Left colon (tissue), 2 donors: ENCODE measurements at regions not wholly inside any gene's neighbourhood (a gene's known extent, or its start where the extent isn't known, plus 50 kb on each side); places are given as distances from the start of the nearest gene placed in this dataset.
"Not testable (repeated sequence)": the region's sequence is repeated elsewhere in the genome, so short reads cannot be mapped to it uniquely, and the experiment has no call there.

Experiments
- ATAC-seq: fragments of 200-7000 bp; cut with Tn5 transposase; one replicate; pipeline ENCODE4 v1.9.1; 2020; ENCODE audit warnings: mild to moderate bottlenecking, moderate library complexity
- DNase-seq, 2 donors: peaks; one replicate each; pipeline ENCODE4 v3.0.0-alpha.2; 2020
- intact Hi-C, 2 donors: fragments of 100-400 bp; cut with DNase I in 1 of 2; cut with micrococcal nuclease in 1 of 2; formaldehyde crosslinking; loops; one replicate each; pipeline versions ENCODE4 v1.11.2 to v1.14.0; 2022; cut with DNase I, micrococcal nuclease
- donor health status: DM: no; HTN: no; CAD: no.
- donor health status: DM: yes; HTN: yes; CAD: no.

DNA sequence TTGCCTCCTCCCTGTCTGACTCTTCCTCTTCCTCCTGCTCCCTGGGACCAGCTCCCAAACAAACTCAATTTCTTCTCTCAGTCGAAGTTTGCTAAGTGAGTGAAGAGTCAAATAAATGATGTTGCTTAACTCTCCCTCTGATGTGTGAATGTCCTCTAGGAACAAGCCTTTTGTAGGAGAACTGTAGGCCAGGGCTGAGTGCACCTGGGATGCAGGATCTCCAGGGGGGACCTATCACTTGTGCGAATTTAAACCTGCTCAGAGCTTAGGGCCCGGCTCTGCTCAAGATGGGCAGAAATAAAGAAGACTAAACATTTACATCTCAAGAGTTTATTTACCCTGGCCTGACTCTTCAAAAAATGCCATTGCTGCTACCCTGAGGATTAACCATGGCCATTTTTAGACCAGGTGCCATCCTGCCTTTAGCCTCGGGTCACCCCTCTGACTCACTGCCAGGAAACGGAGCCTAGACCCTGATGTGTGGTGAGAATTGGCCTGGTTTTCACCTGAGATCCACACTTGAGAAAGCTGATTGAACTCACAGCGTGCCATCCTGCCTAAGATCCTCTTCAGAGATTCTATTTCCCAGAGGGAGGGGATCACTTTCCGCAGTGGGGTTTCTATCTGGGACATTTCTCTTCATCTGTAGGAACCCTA lies 63.6 kb upstream of the CD93 start:
- ATAC-seq (no peak), DNase-seq (no peak)
- intact Hi-C loops, result no loop called here

DNA sequence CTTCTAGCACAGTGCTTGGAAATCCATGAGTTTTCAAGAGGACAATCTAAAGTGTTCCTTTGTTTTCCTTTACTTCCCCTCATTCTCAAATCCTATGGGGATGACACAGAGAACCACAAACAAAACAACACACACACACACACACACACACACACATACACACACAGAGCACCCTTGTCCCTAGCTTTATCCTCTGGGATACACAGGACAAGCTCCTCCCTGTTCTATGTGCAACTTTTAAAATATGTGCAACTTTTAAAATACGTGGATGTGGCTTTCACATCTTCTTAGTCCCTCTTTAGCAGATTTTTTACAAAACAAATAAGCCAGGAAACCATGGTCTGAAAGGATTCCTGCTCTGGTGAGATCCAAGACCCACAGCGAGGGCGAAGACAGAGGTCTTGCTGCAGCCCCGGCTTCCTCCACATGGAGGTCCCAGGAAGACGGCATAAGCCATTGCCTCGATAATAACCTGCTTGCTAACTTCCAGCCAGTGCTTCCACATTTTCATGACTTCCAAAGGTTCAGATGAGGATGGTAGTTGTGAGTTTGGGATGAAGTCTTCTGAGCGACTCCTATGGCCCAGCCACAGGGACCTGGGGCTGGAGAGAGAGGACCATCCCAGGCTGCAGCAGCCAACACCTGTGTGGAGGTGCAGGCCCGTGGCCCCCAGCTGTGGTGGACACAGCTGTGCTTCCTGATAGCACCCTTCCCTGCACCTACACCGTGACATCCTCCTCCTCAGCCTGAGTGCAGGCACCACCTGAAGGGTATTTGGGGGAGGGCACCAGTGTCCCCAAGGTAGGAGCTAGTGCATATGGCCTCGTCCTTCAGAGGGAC lies 62.8 kb upstream of the CD93 start:
- intact Hi-C loops, result no loop called here
- DNase-seq (no peak), ATAC-seq (no peak)

DNA sequence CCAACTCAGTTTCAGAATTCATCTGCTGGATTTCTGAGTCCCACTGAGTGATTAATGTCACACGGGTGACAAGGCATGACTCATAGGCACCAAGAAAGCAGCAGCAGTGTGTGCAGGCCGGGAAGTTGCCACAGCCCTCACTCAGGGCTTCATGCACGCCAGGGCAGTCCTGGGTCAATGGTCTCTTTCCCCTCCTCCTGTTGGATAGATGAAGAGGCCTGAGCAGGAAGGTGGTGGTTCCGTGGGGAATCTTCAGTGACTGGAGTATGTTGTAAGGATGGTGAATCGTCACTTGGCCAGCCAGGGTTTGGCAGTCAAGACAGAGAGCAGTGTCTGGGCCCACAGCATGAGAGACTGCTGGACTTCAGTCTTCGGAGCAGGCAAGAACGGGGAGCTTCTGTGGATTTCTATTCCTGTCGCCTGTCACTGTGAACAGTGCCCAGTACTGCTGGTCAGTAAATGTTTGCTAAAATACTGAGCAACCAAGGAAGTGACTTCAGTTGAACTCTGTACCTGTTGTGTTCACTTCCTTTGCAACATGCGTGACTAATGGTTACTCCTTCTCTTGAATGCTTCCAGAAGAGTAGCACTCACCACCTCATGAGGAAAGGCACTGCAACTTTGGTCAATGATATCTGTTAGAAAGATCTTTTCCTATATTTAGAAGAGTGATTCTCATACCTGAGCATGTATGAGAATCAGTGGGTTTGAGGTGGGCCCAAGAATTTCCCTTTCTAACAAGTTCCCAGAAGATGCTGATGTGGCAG lies 62.0 kb upstream of the CD93 start:
- ATAC-seq (peak; percentile 87), DNase-seq (no peak)
- intact Hi-C loops, result no loop called here

DNA sequence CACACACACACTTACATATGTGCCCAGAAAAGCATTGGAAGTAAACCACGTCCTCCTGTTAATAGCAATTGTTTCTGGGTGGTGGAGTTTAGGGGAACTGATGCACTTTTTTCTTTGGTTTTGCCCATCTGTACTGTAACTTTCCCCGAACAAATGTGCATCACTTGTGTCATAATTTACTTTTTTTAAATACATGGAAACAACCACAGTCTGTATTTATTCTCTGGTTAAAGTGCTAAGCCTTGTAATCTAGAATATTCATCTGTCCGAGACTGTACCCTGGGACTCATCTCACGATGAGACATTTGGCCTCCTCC lies 61.5 kb upstream of the CD93 start:
- intact Hi-C loops, result no loop called here
- no peak for ATAC-seq

DNA sequence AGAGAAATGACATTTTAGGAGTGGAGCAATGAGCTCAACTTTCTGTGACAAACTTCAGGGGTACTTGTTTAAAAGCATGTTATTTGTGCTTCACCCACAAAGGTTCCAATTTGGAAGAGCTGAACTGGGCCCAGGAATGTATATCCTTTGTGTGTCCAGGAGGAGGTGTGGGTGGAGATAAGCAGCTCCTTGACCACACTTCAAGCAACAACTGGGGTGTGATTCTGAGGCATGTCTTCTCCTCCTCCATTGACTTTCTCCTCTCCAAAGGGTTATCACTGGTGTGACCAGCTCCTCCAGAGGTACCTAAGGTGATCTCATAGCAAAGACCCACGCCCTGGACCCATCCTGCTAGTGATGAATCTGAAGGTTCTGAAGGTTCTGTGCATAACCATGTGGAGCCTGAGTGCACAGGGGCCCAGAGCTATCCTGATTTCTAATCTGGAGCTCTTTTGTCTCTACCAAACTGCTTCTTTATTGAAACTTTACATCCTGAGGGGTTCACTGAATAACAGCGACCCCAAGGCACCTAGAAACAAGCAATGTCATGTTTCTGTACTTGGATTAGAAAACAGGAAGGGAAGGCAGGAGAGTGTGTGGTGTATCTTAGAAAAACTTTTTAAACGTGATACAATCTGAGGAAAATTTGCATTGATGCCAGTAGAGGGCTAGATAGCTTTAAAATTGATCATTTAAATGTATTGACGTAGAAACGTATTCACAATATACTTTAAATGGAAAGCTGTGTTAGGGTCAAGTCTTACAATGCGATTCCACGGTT lies 60.9 kb upstream of the CD93 start:
- ATAC-seq, result no peak
- intact Hi-C loops, result no loop called here
- DNase-seq, result no peak

More for the DNA sequence above, 61.5 kb upstream of the CD93 start:
- no peak for DNase-seq

DNA sequence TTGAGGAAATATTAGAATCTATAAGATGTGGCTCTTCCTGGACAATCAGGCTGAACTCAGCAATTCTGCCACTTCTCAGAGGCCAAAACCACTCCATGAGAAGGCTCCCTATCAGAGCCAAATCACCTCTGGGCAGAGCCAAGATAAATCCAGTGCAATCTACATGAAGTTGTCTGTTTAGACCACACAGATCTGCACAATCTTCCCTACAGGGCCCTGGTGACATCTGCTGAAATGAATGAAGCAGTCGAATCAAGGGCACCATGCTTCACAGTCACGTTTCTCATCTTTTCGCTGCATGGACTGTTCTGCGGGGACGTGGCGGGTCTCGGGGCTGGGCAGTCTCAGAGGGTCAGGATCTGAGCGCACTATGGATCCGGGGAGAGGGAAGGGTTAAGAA lies 60.1 kb upstream of the CD93 start:
- DNase-seq (no peak), ATAC-seq (no peak)
- intact Hi-C loops, result no loop called here

DNA sequence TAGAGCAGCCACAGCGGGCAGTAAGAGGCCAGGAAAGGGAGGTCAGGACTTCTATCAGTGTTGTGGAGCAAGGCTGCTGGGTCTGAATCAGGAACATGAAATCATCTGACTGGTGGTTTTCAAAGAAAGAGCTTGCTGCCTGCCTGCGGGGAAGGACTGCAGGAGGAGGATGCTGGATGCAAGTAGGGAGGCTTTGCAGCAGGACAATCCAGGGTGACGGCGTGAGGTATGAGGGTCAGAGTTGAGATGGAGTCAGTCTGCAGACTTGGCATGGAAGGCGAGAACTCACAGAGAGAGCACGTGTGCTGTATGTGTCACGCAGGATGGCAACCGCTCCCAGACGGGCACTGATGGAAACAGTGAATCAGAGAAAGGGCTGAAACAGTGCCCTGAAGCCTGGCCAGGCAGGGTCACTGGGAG lies 59.2 kb upstream of the CD93 start:
- intact Hi-C loops, result no loop called here
- DNase-seq (no peak), ATAC-seq (no peak)

DNA sequence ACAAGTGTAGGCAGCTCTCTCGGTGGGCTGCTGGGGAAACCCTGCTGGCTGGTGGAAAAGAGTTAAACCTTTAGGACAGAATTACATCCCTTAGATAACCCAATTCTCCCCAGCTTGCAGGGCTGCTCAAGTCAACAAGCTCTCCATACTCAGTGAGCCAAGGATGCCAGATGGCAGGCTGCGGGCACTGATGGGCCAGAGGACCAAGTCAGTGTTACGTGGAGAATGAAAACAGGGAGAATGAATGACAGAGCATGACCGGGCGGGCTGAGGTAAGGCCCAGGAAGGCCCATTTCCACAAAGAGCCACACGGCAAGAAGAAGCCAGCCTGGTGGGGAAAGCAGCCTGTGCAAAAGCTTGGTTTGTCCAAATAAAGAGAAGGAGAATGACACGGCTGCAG lies 58.7 kb upstream of the CD93 start:
- DNase-seq, result no peak
- intact Hi-C loops, result no loop called here
- no peak for ATAC-seq

DNA sequence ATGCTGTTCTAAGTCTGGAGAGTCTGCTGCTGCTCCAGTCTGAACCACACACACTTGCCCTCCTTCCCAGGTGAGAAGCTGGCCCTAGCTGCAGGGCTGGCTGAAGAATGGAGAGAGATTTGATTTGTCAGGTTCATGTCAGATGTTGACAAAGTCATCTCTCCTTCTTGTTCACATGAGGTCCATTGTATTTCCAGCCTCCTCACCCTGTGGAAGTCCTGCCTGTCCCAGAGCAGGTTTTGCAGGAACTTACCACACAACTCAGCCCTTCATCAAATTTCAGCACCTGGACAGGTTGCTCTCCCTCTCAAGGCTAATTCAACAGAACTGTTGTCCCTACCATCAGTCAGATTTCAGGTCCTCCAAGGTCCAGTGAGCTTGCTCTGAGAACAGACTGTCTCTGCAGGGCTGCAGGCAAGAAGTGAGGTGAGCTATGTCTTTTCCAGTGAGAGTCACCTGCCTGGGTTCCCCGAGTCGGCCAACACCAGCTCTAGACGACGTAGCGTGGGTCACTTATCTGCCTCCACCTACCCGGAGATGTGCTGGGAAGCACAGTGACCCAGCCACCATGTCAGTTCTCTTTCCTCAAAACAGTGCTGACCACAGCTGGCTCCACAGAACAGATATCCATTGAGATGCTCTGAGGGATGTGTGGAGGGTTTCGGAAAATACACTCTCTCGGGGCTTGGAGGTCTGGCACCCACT lies 58.0 kb upstream of the CD93 start:
- intact Hi-C loops, result no loop called here
- DNase-seq, result no peak

DNA sequence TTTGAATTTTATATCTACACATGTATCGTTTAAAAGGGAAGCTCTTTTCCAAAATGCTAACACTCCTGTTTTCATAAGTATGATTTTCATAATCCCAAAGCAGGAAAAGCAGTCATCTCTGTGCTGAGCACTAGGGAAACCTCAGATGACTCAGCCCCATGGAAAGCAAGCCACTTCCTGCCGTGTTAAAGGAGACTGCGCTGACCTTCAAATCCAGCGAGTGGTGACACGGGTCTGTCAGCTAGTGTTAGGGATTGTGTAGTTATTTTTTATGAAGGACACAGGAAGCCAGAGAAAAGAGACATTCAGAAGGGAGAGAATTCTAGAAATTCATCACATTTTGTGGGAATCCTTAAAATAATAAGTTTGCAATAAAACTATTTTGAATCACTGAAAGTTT lies 57.0 kb upstream of the CD93 start:
- intact Hi-C loops, result no loop called here
- ATAC-seq (peak; percentile 57), DNase-seq (no peak)

More for the DNA sequence above, 58.0 kb upstream of the CD93 start:
- ATAC-seq, result no peak

DNA sequence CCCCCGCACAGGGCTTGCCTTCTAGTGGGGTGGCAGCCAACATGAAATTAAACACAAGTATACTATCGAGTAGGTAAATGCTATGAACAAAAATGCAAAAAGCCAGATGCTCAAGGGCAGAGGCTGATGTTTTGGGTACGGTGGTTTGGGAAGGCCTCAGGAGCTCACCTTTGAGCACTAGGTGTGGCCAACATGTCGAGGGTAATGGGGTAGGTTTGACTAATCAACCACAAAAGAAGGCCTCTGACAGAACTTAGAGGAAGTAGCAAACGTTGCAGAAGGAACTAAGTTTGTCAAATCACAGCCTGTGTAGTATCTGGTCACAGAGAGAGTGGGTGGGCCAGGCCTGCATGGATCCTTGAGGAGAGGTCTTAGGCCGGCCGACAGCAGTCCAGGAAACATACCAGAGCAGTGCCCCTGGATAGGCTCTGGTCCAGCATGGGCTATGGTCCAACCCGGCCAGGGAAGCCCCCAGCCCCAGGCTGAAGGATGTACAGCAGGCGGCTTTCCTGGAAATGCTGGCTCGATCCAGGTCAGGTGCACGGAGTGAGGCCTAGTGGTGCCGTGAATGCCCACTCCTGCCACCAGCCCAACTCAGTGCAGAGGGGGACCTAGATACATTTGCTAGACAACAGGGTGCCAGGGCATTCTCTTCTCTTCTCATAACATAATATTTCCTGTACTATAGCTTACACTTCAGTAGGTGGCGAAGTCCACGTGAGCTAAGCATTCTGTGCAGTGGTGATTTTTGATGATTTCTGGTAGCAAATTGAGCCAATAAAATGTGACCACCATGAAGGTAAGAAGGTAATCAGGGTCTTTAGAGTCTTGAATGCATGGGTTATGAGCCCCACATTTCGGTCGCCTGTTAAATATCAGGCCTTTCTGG lies 56.3 kb upstream of the CD93 start:
- intact Hi-C loops, result no loop called here
- ATAC-seq (no peak), DNase-seq (peak in 1 of 2 donors; percentile 17)

DNA sequence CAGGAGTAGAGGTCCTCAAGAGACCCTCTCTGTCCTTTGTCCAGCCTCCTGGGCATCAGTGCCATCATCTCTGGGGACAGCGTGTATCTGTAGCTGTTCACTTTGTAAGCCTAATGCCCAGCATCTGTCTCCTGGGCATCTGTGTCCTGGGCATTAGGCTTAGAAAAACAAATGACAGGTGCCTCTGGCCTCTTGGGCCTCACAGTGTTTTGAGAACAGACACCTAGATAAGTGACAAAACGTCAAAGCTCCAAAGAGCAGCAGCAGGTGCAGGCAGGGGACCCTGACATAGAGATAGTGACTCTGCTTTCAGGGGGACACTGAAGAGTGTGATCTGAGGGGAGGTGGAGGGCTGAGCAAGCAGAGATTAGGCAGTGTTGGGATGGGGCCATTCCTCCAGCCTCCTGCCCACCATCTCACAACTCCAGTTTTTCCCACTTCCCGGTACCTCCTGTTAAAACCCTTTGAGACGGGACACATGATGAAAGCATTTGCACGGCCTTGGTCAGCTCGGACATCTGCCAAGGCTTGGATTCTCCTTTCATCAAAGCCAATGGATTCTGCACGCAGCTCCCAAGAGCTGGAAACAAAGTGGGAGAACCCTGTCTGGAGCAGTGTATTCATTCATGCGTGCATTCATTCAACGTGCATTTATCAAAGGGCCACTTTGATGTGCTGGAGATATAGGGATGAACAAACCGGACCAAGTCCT lies 55.5 kb upstream of the CD93 start:
- intact Hi-C loops, result no loop called here
- peak in 1 of 2 donors; percentile 5 for DNase-seq
- ATAC-seq, result no peak

DNA sequence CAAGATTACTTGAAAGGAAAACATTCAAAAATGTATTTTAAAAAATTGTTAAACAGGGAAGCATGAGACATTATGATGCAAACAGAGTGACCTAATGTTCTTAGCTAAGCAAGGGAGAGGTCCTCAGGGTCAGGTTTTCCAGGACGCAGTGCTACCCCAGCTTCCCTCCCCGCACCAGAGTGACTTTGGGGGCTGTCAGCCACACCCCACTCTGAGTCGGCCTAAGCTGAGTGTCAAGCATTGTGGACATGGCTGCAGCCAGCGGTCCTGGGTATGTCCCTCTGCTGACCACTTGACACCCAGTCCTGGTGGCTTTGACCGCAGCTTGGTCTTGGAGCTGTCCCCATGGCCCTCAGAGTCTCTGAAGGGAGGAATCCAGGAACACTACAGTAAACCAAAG lies 54.9 kb upstream of the CD93 start:
- intact Hi-C loops, result no loop called here
- DNase-seq (peak in 1 of 2 donors; percentile 12), ATAC-seq (no peak)

DNA sequence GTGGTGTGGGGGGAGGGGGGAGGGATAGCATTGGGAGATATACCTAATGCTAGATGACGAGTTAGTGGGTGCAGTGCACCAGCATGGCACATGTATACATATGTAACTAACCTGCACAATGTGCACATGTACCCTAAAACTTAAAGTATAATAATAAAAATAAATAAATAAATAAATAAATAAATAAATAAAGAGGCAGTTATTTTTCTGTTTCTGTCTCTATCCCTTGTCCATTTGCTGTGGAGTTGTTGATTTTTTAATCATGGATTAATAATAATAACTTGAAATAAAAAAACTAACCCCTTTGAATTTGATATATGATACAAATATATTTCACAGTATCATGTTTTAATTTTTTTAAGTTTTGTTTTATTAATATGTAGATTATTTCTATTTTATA lies 53.9 kb upstream of the CD93 start:
- intact Hi-C loops, DNase-seq, ATAC-seq: not testable (repeated sequence)

DNA sequence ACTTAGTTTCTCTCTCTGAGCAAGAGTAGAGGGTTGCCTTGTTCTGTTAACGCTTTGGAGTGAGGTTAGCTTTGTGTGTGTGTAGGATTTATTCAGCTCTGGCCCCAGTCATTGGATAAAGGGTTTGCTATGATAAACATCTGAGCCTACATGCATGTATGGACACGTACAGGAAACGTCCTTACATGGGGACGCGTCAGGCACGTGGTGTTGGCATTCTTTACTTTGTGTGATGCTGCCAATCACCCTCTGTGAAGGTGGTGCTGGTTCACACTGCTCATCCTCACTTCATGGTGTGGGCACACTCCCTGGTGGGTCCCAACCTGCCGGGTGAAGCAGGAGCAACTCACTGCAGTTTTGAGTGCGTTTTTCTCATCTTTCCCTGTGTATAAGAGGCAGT lies 53.4 kb upstream of the CD93 start:
- ATAC-seq, result no peak
- DNase-seq, result no peak
- intact Hi-C loops, result no loop called here

DNA sequence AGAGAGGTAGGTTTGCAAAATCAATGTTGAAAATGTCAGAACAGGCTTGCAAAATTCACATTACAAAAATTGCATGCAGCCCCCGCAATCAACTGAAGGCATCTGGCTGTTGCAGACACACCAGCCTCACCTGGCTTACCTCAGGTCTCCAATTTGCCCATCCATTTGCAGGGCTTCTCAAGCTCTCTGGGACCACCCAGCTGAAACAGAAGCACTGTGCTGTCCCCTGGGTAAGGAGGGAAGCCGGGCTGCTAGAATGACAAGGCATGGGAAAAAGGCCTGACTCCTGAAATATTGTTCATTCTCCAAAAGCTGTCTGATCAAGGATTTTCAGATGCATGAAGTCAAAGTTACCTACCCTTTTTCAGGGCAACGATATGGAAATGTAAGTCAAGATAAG lies 52.6 kb upstream of the CD93 start:
- intact Hi-C loops, result no loop called here
- no peak for ATAC-seq
- peak in 1 of 2 donors; percentile 6 for DNase-seq

DNA sequence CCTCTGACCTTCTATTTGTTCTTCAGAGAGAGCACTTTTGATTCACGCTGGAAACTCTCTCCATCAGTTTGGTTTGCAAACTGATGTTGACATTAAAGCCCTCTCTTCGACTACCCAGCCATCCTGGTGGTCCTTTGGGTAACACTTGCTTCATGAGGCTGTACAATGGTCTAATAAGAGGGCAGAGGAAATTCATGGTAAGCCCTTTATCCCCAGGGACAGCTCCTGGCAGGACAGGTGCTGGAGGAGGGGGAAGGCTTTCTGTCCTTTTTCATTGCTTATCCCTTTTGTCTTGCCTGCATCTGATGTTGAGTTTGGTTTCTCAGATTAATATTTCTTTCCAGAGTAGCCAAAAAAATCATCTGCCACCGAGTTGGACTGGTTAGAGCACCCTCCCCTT lies 52.1 kb upstream of the CD93 start:
- DNase-seq, result no peak
- ATAC-seq, result no peak
- intact Hi-C loops, result no loop called here
